NCI-H2196 treated with DMSO at 0.1 percent for 48 hours (cell line): ENCODE measurements at regions not wholly inside any gene's neighbourhood (a gene's known extent, or its start where the extent isn't known, plus 50 kb on each side); places are given as distances from the start of the nearest gene placed in this dataset.
"Not testable (repeated sequence)": the region's sequence is repeated elsewhere in the genome, so short reads cannot be mapped to it uniquely, and the experiment has no call there.

ENCODE experiments used
- DNase-seq: peaks from one replicate; lab custom pipeline; 2025; ENCODE audit not compliant: unreplicated experiment; lab: John Stamatoyannopoulos, UW

GRCh38 chr22:49383909-49384308 lies 443.8 kb downstream of the BRD1 start:
- not testable (repeated sequence) for DNase-seq

- no peak for DNase-seq
These were observed 445.3 kb downstream of the BRD1 start for GRCh38 chr22:49382451-49382735.

GRCh38 chr22:49381595-49382450 lies 445.9 kb downstream of the BRD1 start:
- no peak for DNase-seq

GRCh38 chr22:49380828-49381114 lies 446.9 kb downstream of the BRD1 start:
- DNase-seq: no peak

- no peak for DNase-seq
These were observed 447.4 kb downstream of the BRD1 start for GRCh38 chr22:49380095-49380827.

DNA sequence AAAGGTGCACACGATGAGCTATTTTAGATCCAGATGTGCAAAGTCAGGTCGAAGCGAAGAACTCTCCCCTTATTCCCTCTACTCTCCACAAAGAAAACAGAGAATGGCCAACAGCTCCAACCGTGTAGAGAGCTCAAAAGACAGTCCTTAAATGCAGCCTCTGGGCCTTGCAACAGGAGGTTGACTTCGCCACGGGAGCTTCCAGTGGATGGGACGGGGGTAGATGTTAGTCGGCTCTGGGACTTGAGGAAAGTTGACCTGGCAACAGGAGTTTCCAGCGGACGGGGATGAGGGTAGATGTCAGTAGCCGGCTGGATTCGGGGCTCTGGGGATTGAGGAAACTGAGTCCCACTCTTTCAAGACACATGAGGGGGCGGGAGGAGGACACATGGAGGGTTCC lies 450.4 kb downstream of the BRD1 start:
- no peak for DNase-seq

- no peak for DNase-seq
These were observed 453.9 kb downstream of the BRD1 start for GRCh38 chr22:49373801-49374226.

GRCh38 chr22:49373289-49373666 lies 454.4 kb downstream of the BRD1 start:
- DNase-seq: no peak

- DNase-seq: no peak
These were observed 455.0 kb downstream of the BRD1 start for GRCh38 chr22:49372530-49373288.

- DNase-seq: no peak
These were observed 455.6 kb downstream of the BRD1 start for GRCh38 chr22:49372111-49372529.

DNA sequence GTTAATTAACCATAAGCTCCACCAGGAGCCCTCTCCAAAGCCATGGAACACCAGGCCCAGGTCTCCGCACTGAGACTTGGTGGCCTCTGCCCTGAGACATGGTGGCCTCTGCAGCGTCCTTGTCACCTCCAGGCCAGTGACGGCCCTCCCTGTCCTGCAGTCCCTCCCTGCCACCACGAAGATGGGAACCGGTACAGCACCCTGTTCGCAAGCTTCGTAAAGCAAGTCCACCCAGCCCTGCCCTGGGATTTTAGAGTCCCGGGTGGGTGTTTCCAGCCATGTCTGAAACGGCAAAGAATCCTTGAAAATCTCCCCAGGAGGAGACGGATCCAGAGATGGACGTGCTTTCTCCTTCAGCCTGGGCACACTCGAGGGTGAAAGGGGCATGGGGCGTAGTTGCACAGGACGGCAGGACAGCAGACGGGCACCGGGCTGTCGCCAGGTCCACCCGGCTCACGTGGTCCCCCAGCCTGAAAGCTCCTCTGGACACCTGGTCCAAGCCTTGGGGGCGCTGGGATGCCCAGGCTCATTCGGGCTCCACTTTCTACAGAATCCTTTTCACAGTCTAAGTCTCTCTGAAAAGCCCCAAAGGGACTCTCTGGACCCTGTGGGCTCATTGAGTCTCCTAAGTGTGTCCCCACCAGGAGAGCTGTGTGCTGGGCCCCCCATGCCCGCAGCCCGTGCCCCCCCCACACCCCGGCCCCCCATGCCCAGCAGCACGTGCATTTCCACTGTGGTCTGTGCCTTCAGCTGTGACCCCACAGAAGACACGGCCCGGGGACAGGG lies 456.2 kb downstream of the BRD1 start:
- no peak for DNase-seq

DNA sequence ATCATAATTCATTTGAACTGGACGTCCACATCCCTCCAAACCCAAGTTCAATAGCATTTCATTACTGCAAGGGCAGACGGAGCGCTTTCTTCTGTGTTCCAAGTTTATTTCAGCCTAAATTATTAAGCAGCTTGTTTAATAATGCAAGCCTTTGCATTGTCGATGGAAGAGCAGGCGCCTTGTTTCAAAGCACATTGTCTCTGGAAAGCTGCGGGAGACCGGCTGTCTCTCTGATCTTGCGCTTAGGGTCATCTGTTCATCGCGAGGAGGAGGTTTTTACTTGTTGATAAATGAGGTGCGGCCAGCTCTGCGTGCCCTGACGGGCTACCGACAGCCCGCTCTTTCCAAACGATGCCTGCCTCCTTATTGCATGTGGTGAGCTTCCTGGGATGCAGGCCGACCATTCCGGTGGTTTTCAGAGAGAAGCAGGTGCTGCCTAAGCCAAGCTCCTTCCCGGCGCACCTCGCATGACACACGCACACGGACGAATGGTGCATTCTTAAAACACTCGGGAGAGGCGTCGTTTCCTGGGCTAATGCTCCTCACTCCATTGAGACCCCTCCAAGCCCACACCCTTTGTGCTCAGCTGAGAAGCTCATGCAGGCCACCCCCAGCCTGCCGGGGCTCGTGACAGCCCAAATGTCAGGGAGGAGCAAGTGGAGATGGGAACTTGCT lies 456.9 kb downstream of the BRD1 start:
- no peak for DNase-seq

- no peak for DNase-seq
These were observed 457.7 kb downstream of the BRD1 start for GRCh38 chr22:49369726-49370626.

DNA sequence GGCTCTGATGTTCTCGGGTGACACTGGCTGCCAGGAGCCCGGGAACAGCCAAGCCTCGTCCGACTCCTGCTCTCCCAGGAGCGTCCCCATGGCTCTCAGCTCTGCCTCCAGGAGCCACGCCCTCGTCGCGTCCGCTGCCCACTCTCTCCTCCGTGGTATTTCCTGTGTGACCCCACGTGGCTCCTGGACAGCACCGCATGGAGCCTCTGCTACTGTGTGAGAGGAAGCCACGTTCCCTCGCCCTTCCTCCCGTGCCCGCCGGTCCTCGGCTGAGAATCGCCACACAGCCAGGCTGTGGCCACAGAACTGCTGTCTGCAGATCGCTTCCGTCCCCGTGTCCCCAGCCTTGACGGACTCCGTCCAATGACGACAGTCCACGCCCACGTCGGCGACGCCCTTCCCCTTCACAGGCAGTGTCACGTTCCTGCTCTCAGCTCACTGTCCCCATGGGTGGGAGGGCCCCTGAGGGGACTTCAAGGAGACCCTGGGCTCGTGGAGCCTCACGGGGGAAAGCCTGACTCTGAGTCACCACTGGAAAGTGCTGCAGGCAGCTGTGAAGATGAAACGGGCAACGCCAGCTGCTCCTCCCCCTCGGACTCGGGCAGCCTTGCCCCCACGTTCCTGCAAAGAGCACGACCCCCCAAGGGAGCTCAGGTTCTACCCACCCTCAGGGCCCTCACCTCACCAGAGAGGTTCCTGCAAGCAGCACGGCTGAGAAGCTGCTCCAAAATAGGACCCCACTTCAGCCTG lies 458.5 kb downstream of the BRD1 start:
- DNase-seq: no peak

DNA sequence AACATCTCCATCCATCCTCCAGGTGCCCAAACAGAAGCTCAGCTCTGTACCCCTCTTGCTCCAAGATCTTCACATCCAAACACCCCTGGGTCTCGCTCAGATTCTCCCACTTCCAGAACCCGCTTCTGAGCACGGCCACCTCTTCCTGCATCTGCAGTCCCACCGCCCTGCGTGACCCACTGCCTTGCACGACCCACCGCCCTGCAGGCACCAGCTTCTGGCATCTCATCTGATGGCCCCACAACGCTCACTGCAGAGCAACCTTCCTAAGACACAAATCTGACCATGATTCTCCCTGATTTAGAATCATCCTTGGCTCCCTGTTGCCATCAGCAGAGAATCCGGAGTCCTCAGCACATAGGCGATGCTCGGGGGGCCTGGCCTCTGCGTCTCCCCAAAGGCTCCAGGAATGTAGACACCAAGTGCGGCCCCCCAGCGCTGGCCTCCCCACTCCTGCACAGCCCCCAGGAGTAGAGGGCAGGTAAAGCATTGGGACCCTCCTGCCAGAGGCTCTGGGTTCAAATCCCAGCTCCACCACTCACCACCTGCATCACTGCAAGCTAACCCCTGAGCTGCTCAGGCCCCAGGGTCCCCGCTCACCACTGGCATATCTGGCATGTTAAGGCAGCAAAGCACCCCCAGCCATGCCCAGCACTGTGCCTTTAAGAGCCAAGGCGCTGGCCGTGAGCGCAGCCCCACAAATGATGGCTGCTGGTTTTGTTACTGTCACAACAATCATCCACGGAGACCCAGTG lies 459.3 kb downstream of the BRD1 start:
- DNase-seq: no peak

DNA sequence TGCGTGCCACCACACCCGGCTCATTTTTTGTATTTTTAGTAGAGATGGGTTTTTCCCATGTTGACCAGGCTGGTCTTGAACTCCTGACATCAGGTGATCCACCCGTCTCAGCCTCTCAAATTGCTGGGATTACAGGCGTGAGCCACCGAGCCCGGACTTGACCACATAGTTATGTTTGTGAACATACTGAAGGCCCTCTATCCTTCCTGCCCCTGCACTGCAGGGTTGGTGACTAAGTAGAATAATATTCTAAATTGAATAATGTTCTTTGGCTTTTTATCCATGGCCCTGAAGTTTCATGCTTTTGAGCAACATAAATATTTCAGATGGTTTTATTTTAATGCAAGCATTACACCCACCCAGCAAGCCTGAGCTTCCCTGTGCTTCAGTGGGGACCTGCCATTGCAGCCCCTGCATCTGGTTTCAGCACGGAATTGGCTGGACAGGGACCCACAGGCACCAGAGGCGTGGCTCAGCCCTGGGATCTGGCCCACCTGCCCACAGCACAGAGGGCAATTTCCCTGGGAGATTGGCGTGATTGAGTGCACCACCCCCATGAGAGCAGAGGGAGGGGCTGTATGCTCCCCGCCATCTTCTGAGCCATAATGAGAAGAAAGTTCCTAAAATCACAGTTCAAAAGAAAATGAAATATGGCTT lies 460.5 kb downstream of the BRD1 start:
- DNase-seq: no peak

GRCh38 chr22:49366437-49366836 lies 461.2 kb downstream of the BRD1 start:
- DNase-seq: no peak

GRCh38 chr22:49365910-49366309 lies 461.8 kb downstream of the BRD1 start:
- DNase-seq: no peak
